HuH-7.5 (cell line): ENCODE measurements at regions not wholly inside any gene's neighbourhood (a gene's known extent, or its start where the extent isn't known, plus 50 kb on each side); places are given as distances from the start of the nearest gene placed in this dataset.

Experiments
- DNase-seq: peaks from one replicate; pipeline ENCODE4 v3.0.0; 2011; ENCODE audit warnings: low spot score

- DNase-seq, result no peak
Observed at GRCh38 chr5:115072266-115073064, 97.2 kb downstream of the TRIM36 start.

GRCh38 chr5:115070737-115071136 lies 99.0 kb downstream of the TRIM36 start:
- DNase-seq, result no peak

- DNase-seq, result peak; percentile 9
Observed at GRCh38 chr5:115069087-115069968, 100.4 kb downstream of the TRIM36 start.

- no peak for DNase-seq
Observed at GRCh38 chr5:115068239-115069086, 101.2 kb downstream of the TRIM36 start.

GRCh38 chr5:115064380-115064779 lies 105.3 kb downstream of the TRIM36 start:
- DNase-seq, result no peak

- DNase-seq, result no peak
Observed at GRCh38 chr5:115054387-115054951, 115.2 kb downstream of the TRIM36 start.

- no peak for DNase-seq
Observed at GRCh38 chr5:115052948-115053347, 116.8 kb downstream of the TRIM36 start.

GRCh38 chr5:115050866-115051265 lies 118.8 kb downstream of the TRIM36 start:
- DNase-seq, result no peak

GRCh38 chr5:115033861-115034260 lies 135.8 kb downstream of the TRIM36 start:
- DNase-seq, result no peak

- no peak for DNase-seq
Observed at GRCh38 chr5:115028557-115028956, 141.2 kb downstream of the TRIM36 start.

- no peak for DNase-seq
Observed at GRCh38 chr5:115024922-115025321, 144.8 kb downstream of the TRIM36 start.

- no peak for DNase-seq
Observed at GRCh38 chr5:115022303-115022702, 147.4 kb downstream of the TRIM36 start.

- DNase-seq, result no peak
Observed at GRCh38 chr5:115016646-115017045, 153.1 kb downstream of the TRIM36 start.

GRCh38 chr5:114999176-114999575 lies 170.5 kb downstream of the TRIM36 start:
- no peak for DNase-seq

GRCh38 chr5:114989512-114989911 lies 180.2 kb downstream of the TRIM36 start:
- DNase-seq, result no peak

GRCh38 chr5:114988096-114988495 lies 181.6 kb downstream of the TRIM36 start:
- no peak for DNase-seq

- no peak for DNase-seq
Observed at GRCh38 chr5:114984796-114985195, 184.9 kb downstream of the TRIM36 start.

- DNase-seq, result no peak
Observed at GRCh38 chr5:114981111-114981510, 188.6 kb downstream of the TRIM36 start.

GRCh38 chr5:114977979-114978573 lies 191.6 kb downstream of the TRIM36 start:
- DNase-seq, result no peak

- no peak for DNase-seq
Observed at GRCh38 chr5:114969482-114969881, 200.2 kb downstream of the TRIM36 start.

GRCh38 chr5:114957384-114957783 lies 212.3 kb downstream of the TRIM36 start:
- DNase-seq, result no peak
